ENCODE measurements at regions not wholly inside any gene's neighbourhood (a gene's known extent, or its start where the extent isn't known, plus 50 kb on each side); places are given as distances from the start of the nearest gene placed in this dataset.

DNA sequence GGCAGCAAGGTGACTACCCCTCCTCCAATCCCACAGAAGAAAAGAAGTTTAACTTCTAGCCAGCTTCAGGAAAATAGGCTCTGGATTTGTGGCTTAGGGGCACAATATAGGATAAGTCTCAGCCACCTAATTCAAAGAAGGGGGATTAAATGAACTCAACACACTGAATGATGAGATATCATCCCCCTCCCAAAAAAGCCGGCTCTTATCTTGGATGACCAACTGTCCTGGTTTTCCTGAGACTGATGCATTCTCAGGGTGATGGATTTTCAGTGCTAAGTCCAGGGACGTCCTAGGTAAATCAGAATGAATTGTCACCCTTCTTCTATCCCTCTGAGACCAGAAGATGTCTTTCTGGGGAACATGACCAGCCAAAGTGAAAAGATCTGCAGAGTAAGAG, 487.0 kb upstream of the PROK2 start:
- TF ChIP-seq, protein P1, sequence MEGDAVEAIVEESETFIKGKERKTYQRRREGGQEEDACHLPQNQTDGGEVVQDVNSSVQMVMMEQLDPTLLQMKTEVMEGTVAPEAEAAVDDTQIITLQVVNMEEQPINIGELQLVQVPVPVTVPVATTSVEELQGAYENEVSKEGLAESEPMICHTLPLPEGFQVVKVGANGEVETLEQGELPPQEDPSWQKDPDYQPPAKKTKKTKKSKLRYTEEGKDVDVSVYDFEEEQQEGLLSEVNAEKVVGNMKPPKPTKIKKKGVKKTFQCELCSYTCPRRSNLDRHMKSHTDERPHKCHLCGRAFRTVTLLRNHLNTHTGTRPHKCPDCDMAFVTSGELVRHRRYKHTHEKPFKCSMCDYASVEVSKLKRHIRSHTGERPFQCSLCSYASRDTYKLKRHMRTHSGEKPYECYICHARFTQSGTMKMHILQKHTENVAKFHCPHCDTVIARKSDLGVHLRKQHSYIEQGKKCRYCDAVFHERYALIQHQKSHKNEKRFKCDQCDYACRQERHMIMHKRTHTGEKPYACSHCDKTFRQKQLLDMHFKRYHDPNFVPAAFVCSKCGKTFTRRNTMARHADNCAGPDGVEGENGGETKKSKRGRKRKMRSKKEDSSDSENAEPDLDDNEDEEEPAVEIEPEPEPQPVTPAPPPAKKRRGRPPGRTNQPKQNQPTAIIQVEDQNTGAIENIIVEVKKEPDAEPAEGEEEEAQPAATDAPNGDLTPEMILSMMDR (conservative IDR thresholded peaks at IDR 0.05) = no peak
- no peak for TF ChIP-seq EZH2 (IDR thresholded peaks at IDR 0.05; ENCODE audit: low read depth)
